ENCODE measurements at regions not wholly inside any gene's neighbourhood (a gene's known extent, or its start where the extent isn't known, plus 50 kb on each side); places are given as distances from the start of the nearest gene placed in this dataset.

- TF ChIP-seq CTCF (IDR thresholded peaks at IDR 0.05; ENCODE audit: poor library complexity) (no peak), EZH2 (IDR thresholded peaks at IDR 0.05; ENCODE audit: borderline replicate concordance) (no peak)
These were observed 1526.9 kb downstream of the EFNB2 start for GRCh38 chr13:105008604-105009003.

All from hepatocyte (in vitro differentiated cells).